ENCODE measurements at regions not wholly inside any gene's neighbourhood (a gene's known extent, or its start where the extent isn't known, plus 50 kb on each side); places are given as distances from the start of the nearest gene placed in this dataset.
A peak's percentile ranks its signal among the peaks of the same experiment; 100 is the strongest.

DNA sequence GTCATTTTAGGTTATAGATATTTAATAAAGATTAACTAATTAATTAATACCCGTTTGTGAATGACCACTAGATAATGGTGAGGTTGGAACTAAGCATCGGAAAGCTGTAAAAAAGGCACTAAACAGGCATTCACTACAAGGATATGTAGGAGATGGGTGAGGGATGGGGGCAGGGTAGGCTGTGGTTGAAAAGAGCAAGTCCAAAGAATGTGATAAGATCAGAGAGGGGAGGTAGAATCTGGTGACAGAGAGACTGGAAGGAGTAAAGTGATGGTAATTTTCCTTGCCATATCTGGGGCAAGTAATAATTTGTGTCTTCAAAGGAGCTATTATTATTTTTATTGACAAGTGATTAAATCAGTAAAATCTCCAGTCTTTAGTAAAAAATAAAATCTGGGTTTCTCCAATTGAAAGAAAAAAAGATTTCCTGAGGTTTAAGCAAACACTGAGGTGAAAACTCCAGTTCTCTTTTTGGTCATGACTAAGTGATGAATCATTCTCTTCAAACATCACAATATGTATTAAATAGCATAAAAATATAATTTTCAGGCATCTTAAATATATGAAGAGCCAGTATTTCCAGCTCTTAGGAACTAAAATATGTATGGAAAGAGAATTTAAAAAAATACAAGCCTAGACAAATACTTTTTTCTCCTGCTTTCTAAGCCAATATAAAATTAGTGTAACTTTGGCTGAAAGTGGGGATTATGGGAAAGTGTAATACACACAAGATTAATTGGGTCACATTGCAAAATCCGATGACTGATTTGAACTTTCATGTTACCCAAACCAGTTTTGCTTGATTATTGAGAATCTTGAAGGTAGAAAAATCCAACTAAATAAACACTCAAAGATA lies 259.1 kb upstream of the RBMS1 start:
- CTCF ChIA-PET: no interaction called here
- H3K27ac Mint-ChIP-seq (ENCODE audit: unreplicated experiment): no peak overlapping the region
- peak; percentile 35 to 50 for DNase-seq
- H3K27me3 Mint-ChIP-seq (ENCODE audit: insufficient read depth, unreplicated experiment): no peaks in the 10 kb centered on the region
- BruUV-seq (replicated peaks): no TSS peak
- intact Hi-C loops (cut with micrococcal nuclease; ENCODE audit: unreplicated experiment): no loop called here
- no peaks in the 10 kb centered on the region for H3K36me3 ChIP-seq (ENCODE audit: control insufficient read depth, insufficient read depth, low read length)
- no peak for TF ChIP-seq CTCF (IDR thresholded peaks at IDR 0.05; ENCODE audit: insufficient read depth in 1 of 2, low read depth in 1 of 2, low read length in 1 of 2, severe bottlenecking in 1 of 2, unreplicated experiment in 1 of 2)
- no peaks in the 10 kb centered on the region for H3K27me3 ChIP-seq (replicated peaks; ENCODE audit: control insufficient read depth, insufficient read depth, low read length)
- POLR2A ChIA-PET: no interaction called here
- peaks cover 21% of the 10 kb centered on the region for H3K9me3 Mint-ChIP-seq (ENCODE audit: unreplicated experiment)
- no peaks in the 10 kb centered on the region for H3K36me3 Mint-ChIP-seq (ENCODE audit: insufficient read depth, unreplicated experiment)
- H3K4me1 ChIP-seq: peaks cover 30% of the 10 kb centered on the region
- peaks cover 14% of the 10 kb centered on the region; the same call in 1 of the 2 replicates for H3K9me3 ChIP-seq
- H3K4me3 Mint-ChIP-seq (ENCODE audit: unreplicated experiment): peak overlapping the region; percentile 21
- peaks cover 21% of the 10 kb centered on the region for H3K4me1 Mint-ChIP-seq (ENCODE audit: low read depth, unreplicated experiment)
- H3K4me3 ChIP-seq (ENCODE audit: low read depth, low read length): no peak overlapping the region

DNA sequence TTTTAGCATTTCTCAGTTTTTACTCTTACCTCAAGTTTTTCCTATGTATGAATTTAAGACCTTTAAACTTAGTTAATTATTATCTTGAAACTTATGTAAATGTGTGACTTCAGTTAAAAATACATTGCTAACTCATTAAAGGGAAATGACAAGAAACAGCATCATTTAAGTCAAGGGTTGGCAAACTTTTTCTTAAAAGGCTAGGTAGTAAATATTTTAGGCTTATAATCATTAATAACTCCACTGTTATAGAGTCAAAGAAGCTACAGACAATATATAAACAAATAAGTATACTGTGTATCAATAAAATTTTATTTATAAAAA lies 259.7 kb upstream of the RBMS1 start:
- H3K4me3 ChIP-seq (ENCODE audit: low read depth, low read length): no peak overlapping the region
- intact Hi-C loops (cut with micrococcal nuclease; ENCODE audit: unreplicated experiment): no loop called here
- H3K27ac Mint-ChIP-seq (ENCODE audit: unreplicated experiment): no peak overlapping the region

GRCh38 chr2:160753960-160754359 lies 260.4 kb upstream of the RBMS1 start:
- peaks cover 14% of the 10 kb centered on the region; the same call in 1 of the 2 replicates for H3K9me3 ChIP-seq
- peaks cover 21% of the 10 kb centered on the region for H3K4me1 Mint-ChIP-seq (ENCODE audit: low read depth, unreplicated experiment)
- no peak overlapping the region for H3K4me3 ChIP-seq (ENCODE audit: low read depth, low read length)
- H3K4me3 Mint-ChIP-seq (ENCODE audit: unreplicated experiment): no peak overlapping the region
- BruUV-seq (replicated peaks): no TSS peak
- no peaks in the 10 kb centered on the region for H3K36me3 Mint-ChIP-seq (ENCODE audit: insufficient read depth, unreplicated experiment)
- peaks cover 21% of the 10 kb centered on the region for H3K9me3 Mint-ChIP-seq (ENCODE audit: unreplicated experiment)
- no peaks in the 10 kb centered on the region for H3K36me3 ChIP-seq (ENCODE audit: control insufficient read depth, insufficient read depth, low read length)
- CTCF ChIA-PET: interaction anchor here (0.6 to 0.7 kb wide), 2 partner anchors 27 to 430 kb away, joined by 4 to 6 read pairs; no protein-coding TSS in a partner anchor
- POLR2A ChIA-PET: no interaction called here
- TF ChIP-seq CTCF (IDR thresholded peaks at IDR 0.05; ENCODE audit: insufficient read depth in 1 of 2, low read depth in 1 of 2, low read length in 1 of 2, severe bottlenecking in 1 of 2, unreplicated experiment in 1 of 2): no peak
- H3K27me3 Mint-ChIP-seq (ENCODE audit: insufficient read depth, unreplicated experiment): no peaks in the 10 kb centered on the region
- intact Hi-C loops (cut with micrococcal nuclease; ENCODE audit: unreplicated experiment): loop anchor here (1.0 kb wide), 1 partner anchor 24 kb away; no protein-coding TSS in a partner anchor
- no peak overlapping the region for H3K27ac Mint-ChIP-seq (ENCODE audit: unreplicated experiment)
- peaks cover 23% of the 10 kb centered on the region for H3K4me1 ChIP-seq
- no peaks in the 10 kb centered on the region for H3K27me3 ChIP-seq (replicated peaks; ENCODE audit: control insufficient read depth, insufficient read depth, low read length)
- DNase-seq: no peak

More for the DNA sequence above, 259.7 kb upstream of the RBMS1 start:
- Histone ChIP-seq H3K36me3 (ENCODE audit: control insufficient read depth, insufficient read depth, low read length) (no peaks in the 10 kb centered on the region), H3K27me3 (replicated peaks; ENCODE audit: control insufficient read depth, insufficient read depth, low read length) (no peaks in the 10 kb centered on the region), H3K4me1 (peaks cover 25% of the 10 kb centered on the region), H3K9me3 (peaks cover 14% of the 10 kb centered on the region; the same call in 1 of the 2 replicates)
- no peak for TF ChIP-seq CTCF (IDR thresholded peaks at IDR 0.05; ENCODE audit: insufficient read depth in 1 of 2, low read depth in 1 of 2, low read length in 1 of 2, severe bottlenecking in 1 of 2, unreplicated experiment in 1 of 2)
- ChIA-PET CTCF (no interaction called here), POLR2A (no interaction called here)
- H3K4me1 Mint-ChIP-seq (ENCODE audit: low read depth, unreplicated experiment): peaks cover 21% of the 10 kb centered on the region
- H3K27me3 Mint-ChIP-seq (ENCODE audit: insufficient read depth, unreplicated experiment): no peaks in the 10 kb centered on the region
- DNase-seq: no peak
- peaks cover 21% of the 10 kb centered on the region for H3K9me3 Mint-ChIP-seq (ENCODE audit: unreplicated experiment)
- no TSS peak for BruUV-seq (replicated peaks)
- no peaks in the 10 kb centered on the region for H3K36me3 Mint-ChIP-seq (ENCODE audit: insufficient read depth, unreplicated experiment)
- no peak overlapping the region for H3K4me3 Mint-ChIP-seq (ENCODE audit: unreplicated experiment)
